ENCODE measurements at regions not wholly inside any gene's neighbourhood (a gene's known extent, or its start where the extent isn't known, plus 50 kb on each side); places are given as distances from the start of the nearest gene placed in this dataset.

DNA sequence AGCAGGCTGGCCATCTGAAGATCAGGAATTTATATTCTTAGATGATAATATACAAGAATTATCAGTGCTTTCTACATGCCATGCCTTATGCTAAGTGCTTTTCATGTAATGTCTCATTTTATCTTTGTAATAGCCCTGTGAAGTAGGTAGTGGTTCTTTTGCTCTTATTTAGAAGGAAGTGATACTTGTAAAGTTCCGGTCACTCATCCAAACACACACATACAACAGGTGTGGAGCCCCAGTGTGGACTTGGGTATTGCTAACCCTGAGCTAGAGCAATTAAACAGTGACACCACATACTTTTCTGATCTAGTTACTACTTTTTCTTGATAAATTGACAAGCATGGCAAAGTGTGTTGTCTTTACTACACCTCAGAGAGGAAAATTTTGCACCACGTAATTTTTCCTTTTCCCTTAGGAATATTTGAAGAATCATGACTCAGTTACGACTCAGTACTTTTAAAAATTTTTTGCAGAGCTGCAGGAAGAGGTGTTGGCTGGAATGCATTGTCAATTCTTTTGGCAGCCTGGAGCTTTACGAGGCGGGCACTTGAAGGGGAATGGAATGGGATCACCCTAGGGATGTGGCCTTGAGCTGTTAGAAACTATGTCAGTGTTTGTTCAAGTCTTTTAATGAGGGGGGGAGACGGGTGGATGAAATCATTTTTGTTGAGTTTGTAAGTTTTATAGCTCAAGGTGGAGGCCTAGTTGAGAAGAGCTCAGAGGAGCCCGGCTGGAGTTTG, 212.5 kb upstream of the CELF2 start:
- TF ChIP-seq GATA2 (IDR thresholded peaks at IDR 0.05; ENCODE audit: low read depth, low read length) (no peak), GATA3 (IDR thresholded peaks at IDR 0.05; ENCODE audit: low read depth, low read length) (no peak)

Data from SH-SY5Y (cell line).